ENCODE measurements at regions not wholly inside any gene's neighbourhood (a gene's known extent, or its start where the extent isn't known, plus 50 kb on each side); places are given as distances from the start of the nearest gene placed in this dataset.
"Not testable (repeated sequence)": the region's sequence is repeated elsewhere in the genome, so short reads cannot be mapped to it uniquely, and the experiment has no call there.

DNA sequence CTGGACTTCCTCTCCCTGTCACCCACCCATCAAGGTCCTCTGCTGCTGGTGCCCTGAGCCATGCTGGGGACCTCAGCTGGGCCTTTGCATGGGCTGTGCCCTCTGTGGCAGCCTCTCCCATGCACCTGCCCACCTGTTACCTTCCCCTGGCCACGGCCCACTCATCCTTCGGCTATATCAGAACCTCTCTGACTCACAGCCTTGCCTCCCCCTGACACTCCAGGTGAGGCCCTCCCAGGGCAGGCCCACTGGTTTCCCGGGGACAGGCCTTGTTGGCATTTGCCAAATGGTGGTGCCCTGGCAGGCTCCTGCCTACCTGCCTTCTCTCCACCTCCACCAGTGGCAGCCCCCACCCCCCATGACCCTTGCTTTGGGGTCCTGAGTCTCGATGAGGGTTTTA lies 73.7 kb upstream of the PRR5 start:
- no peak for DNase-seq

DNA sequence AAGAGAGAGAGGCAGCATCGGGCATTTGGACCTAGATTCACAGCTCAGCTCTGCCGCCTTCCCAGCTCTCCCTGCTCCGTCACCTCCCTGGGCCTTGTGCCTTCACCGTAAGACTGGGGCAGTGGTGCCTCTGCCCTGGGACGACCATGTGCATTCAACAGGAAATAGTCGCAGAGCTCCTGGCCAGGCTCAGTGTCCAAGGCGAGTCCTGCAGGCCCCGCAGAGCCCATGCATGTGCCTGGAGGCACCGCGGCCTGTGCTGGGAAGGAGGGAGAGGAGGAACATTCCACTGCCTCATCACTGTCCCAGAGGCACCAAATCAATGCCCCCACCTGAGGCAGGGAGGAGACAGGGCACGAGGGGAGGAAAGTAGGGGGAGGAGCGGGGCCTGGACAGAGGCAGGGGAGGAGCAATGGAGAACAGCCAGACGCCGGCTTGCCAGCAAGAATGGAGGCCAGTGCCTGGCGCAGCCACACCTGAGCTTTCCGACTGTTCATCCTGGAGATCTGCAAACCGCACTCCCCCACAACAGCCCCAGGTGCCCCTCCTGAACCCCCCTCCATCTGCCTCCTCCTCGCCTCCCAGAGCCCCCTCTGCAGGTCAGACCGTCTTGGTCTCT lies 74.4 kb upstream of the PRR5 start:
- no peak for DNase-seq

DNA sequence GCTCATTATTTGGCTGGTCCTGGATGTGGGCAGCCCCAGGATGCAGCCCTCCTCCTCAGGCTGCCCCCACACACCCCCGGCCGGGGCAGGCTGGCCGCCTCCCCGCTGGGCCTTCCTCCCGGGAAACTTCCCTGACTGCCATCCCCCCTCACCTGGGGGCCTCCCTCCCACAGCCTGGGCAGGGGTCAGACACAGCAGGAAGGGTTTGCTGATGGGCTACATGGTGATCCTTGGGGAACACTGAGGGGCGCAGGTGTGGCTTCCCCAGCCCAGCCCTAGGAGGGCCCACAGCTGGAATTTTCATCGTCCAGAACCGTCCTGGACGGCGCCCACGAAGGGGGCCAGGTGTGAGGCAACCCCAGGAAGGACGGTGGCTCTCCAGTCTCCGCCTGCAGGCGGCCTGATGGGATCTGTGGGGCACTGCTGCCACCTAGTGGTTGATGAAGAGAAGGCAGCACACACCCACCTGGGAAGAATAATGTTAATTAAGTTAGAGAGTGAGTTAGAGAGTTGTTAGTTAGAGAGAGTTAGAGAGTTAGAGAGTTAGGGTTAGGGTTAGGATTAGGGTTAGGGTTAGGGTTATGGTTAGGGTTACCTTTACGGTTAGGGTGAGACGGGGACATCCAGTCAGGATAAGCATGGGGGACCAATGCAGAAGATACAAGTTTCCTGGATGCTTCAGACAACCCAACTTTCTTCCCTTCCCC lies 75.9 kb upstream of the PRR5 start:
- DNase-seq = peak; percentile 42

DNA sequence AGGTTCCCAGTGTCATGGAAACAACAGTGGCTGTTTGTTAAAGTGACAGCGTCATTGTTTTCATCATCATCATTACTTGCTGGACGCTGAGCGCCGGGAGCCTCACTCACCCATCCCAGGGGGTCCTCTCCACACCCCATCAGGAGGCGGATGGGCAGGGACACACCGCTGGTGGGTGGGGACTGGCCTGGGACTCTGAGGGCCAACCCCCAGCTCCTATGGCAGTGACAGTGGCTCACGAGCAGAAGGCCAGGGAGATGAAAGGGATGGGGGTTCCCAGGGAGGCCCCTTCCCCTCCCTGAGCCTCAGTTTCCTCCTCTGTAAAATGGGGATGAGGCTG lies 76.6 kb upstream of the PRR5 start:
- DNase-seq = no peak

DNA sequence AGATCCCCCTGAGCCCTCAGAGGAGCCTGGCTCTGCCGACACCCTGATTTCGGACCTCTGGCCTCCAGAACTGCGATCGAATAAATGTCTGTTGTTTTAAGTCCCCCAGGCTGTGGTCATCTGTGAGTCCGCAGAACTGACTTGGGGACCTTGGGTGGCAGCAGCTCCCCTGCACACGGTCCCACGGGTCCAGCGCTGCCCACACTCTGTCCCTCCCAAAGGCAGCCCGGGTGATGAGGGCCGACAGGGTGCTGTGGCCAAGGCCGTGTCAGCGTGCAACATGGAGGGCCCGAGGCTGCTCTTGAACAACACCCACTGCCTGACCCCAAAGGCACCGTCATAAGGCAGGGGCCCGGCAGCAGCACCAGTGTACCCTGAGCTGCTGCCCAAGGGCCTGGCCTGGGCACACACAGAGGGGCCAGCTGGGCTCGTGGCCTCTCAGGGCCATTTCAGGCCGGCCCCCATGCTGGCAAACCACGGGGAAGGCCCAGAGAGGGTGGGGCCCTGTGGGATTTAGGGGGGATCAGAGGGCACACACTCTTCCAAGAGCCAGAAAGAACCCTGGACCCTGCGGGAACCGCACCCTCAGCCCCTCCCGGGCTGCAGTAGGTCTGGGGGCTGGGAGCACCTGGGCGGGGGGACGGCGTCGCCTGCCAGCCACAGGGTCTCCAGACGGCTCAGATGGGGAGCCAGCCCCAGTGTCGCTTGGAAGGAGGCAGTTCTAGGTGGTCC lies 77.1 kb upstream of the PRR5 start:
- no peak for DNase-seq

DNA sequence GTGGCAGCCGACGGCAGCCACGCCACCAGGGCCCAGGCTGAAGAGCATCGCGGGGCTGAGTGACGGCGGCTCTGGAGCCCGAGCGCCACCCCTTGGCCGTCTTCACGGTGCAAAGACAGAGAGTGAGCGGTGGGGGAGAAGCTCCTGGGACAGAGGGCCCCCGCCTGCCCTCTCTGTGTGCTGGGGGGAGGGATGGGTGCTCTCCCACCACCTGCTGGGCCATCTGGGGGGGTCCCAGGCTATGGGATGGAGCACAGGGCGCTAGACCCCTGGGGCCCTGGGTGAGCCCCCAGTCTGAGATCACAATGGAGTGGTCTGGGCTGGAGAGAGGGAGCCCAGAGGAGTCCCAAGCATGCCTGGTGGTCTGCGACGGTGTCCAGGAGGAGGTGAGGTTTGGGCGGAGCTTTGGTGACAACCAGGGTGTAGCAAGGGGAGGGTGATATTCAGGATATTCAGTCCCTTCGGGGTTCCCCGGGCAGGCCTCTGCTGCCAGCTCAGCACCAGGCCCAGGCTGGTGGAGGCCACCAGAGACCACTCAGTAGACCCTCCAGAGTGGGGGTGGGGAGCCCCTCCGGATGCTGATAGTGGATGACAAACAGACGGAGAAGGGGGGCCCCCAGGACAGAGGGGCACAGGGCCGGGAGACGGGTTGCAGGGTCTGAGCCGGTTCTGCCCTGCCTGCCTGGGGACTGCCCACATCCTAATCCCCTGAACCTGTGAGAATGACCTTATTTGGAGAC lies 78.1 kb upstream of the PRR5 start:
- no peak for DNase-seq

DNA sequence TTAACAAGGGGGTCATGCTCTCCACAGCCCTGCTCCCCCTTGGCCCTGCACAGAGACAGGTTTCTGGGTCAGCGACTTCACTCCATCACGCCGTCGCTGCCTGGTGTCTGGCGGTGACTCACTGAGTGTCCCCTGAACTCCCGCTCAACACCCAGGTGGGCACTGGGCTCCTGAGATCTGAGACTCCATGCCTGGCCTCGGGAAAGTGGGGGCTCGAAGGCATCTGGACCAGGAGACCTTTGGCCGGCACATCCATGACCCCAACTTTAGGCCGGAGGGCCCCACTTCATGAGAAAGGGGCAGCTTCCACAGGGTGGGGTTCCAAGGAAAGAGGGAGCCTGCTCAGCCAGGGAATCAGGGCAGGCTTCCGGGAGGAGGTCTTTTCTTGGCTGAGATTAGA lies 79.3 kb upstream of the PRR5 start:
- DNase-seq = no peak

DNA sequence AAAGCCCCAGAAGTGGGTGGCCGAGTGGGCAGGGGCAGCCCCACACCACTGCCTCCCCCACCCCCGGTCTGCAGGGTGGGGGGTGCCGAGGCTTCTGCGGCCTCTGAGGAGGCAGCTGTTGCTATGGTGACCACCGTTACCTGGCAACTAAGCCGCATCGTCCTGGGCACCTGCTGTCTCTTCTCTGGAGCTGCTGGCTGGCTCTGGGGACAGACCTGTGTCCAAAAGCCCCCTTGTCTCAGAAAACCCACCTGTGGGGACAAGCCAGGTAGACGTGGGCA lies 79.9 kb upstream of the PRR5 start:
- peak; percentile 57 for DNase-seq

DNA sequence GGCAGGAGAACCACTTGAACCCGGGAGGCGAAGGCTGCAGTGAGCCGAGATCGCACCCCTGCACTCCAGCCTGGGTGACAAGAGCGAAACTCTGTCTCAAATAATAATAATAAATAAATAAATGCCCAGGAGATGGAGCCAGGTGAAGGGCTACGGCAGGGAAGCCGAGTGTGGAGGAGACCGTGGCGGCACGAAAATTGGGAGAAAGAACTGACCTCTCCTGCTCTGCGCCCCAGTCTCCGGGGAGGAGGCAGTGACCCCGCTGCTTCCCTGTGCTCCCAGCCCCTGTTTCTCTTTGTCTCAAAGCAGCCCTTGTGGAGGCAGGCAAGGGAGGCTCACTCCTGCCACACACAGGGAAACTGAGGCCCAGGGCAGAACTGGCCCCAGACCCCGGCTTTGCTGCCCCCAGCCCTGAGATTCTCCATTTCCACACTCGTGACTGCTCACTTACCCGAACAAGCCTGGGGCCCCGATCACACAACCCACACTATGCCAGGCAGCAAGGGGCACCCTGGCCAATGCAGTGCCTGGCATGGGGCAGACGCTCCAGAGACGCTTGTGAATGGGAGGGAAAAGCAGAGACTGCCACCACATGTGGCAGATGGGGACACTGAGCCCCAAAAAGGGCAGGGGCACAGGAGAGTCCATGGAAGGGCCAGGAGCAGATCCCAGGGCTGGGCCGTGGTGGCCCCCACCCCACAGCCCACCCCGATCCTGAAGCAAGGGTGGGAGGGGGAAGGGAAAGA lies 80.4 kb upstream of the PRR5 start:
- no peak for DNase-seq

DNA sequence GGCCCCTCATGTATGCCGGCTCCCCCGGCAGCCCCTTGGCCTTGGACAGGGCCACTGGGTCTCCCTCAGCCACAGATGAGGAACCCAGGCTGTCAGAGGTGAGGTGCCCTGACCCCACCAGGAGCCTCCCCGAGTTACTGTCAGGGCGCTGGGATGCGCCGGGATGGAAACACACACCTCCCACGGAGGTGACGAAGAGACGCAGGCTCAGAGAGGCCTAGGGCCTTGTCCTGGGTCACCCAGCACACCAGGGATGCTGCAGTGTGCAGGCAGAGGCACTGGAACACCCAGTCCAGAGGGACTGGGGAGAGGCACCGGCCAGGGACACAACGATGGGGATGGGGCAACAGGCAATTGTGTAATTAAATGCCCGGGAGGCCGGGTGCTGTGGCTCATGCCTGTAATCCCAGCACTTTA lies 81.2 kb upstream of the PRR5 start:
- no peak for DNase-seq

DNA sequence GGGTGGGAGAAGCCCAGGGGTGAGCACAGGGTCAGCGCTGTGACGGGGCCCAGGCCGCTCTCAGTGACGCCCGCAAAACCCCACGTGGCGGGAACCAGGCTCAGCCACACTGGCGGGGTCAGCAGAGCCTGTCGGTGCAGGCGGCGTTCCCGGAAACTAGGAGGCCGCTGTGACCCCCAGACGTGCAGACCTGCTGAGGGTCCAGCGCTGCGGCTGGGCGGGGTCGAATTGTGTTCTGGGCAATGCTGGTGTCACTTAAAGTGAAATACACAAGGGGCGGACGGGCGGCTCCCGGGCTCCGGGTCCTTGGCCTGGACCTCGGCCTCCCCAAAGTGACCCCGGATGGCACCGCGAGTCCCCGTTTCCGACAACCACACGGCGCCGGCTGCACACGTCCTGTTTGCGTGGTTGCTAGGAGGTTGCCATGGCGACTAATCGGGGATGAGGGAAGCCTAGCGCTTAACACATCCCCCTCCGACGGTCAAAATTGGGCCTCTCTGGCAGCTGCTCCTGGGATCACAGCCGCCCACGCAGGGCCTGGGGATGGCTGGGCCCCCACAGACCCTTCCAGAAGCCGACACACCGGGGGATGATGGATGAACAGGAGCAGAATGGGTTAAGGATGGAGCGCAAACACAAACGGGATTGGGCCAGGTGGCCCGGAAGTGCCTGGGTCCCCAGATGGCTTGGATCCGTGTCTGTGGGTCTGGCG lies 81.7 kb upstream of the PRR5 start:
- peak; percentile 89 for DNase-seq

DNA sequence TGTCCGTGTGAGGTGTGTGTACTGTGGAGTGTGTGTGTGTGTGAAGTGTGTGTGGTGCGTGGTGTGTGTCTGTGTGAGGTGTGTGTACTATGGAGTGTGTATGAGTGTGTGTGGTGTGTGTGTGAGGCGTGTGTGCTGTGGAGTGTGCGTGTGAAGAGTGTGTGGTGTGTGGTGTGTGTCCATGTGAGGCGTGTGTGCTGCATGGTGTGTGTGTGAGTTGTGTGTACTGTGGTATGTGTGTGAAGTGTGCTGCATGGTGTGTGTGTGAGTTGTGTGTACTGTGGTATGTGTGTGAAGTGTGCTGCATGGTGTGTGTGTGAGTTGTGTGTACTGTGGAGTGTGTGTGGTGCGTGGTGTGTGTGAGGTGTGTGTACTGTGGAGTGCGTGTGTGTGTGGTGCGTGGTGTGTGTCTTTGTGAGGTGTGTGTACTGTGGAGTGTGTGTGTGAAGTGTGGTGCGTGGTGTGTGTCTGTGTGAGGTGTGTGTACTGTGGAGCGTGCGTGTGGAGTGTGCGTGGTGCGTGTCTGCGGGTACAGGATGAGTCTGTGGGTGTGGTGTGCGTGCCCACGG lies 82.4 kb upstream of the PRR5 start:
- not testable (repeated sequence) for DNase-seq

DNA sequence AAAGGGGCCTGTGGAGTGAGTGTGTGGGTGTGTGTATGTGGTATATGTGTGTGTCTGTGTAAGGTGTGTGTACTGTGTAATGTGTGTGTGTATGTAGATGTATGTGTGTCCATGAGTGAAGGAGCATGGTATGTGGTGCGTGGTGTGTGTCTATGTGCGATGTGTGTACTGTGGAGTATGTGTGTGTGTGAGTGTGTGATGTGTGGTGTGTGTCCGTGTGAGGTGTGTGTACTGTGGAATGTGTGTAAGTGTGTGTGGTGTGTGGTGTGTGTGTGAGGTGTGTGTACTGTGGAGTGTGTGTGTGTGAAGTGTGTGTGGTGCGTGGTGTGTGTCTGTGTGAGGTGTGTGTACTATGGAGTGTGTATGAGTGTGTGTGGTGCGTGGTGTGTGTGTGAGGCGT lies 83.1 kb upstream of the PRR5 start:
- not testable (repeated sequence) for DNase-seq

DNA sequence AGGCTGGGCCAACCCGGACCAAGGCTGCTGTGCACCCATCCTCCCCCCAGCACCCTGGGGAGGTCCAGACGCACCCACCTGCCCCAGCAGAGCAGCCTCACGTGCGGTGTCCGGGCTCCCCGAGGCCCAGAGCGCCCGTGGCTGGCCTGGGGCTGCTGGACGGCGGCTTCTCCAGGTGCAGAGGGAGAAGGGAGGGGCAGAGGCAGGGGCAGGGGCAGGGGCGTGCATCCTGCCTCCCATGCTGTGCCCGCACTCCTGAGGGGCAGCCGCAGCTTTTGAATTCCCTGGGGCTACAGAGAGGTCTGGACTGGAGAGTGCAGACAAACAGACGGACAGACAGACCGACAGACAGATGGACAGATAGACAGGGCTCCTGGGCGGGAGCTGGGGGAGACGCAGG lies 83.6 kb upstream of the PRR5 start:
- no peak for DNase-seq

DNA sequence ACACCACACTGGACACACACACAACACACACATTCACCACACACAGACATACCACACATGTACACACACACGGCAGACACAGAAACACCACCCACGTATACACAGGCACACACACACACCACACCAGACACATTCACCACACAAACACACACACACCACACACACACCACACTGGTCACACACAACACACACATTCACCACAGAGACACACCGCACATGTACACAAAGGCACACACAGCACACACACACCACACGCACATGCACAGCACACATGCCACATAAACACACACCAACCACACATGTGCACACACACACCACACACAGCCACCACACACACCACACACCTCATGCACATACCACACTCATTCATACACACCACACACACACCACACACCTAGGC lies 84.2 kb upstream of the PRR5 start:
- no peak for DNase-seq

DNA sequence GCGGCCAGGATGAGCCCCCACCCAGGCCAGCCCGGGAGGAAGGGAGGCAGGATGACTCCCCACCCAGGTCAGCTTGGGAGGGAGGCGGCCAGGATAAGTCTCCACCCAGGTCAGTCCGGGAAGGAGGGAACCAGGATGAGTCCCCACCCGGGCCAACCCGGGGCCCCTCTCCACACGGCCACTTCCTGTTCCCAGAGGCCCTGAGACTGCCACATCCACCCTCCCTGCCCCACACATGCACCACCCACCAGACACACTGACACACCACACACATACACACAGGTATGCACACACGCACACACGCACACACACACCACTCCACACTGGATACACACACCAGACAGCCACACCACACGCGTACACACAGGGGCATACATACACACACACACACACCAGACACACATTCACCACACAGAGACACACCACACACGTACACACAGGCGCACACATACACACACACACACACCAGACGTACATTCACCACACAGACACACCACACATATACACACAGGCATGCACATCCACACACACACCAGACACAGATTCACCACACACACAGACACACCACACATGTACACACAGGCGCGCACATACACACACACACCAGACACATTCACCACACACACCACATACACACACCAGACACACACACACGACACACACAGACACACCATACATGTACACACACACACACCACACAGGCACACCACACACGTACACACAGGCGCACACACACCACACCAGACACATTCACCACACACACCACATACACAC lies 84.9 kb upstream of the PRR5 start:
- no peak for DNase-seq

DNA sequence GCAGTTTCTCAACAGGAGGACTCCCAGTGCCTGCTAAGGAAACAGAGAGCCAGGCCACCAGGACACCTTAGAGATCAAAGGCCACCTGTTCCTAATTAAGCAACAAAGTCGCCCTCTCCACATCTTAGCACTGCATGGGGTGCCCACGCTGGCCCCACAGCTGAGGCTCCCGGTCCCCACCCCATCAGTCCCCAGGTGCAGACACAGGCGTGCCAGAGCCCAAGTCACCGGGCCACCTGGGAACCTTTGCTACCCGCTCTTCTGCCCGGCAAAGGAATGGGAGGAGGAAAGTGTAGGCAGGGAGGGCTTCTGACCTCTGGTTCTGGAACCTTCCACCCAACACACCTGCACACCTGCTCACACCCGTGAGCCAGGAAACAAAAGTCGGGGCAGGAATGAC lies 85.5 kb upstream of the PRR5 start:
- DNase-seq = no peak

DNA sequence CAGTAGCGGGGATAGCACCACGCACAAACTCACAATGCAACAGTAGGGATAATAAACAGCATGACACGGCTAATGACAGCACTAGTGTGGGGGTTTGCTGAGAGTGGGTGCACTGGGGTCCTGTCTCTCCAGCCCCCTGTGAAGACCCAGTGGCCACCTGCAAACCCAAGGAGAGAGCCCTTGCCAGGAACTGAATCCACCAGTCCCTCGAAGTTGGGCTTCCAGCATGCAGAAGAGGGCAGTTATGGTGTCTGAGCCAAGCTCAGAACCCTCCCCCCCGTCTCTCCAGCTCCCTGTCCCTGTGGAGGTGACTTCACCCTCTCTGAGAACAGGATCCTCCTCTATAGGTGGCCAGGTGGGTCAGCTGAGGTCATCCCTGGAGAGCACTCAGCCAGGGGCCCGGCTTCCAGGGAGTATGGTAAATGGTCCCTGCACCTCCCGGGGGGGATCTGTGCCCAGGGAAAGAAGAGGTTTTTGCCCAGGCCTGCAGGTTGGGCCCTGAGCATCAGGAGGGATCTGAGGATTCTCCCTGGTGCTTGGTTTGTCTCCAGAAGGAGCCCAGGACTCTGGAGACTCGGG lies 86.3 kb upstream of the PRR5 start:
- no peak for DNase-seq

DNA sequence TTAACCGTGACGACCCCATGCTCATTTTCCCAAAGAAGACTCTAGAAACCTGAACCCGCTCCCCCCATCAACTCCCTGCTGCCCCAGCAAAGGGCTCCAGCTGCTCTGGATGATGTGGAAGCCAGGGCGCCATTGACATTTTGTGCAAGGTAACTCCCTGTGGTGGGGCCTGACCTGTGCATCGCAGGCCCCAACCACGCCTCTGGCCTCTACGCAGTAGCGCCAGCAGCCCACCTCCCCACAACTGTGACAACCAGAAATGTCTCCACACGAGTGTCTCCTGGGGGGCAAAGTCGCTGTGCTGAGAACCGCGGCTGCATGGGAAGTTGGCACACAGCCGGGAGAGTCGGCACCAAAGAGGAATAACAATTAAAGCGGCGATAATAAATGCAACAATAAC lies 86.9 kb upstream of the PRR5 start:
- no peak for DNase-seq

DNA sequence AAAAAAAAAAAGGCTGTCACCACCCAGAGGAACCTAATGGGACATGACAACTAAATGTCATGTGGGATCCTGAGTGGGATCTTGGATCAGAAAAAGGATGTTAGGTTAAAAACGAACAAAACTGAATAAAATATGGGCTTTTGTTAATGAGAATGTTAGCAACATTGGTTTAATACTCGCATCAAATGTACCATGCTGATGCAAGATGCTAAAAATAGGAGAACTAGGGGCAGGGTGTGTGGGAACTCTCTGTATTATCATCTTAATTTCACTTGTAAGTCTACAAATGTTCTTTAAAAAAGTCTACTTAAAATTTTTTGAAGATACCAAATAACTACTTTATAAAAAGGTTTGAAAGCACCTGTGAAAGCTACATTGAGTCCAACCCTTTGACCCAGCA lies 88.8 kb upstream of the PRR5 start:
- DNase-seq = no peak

DNA sequence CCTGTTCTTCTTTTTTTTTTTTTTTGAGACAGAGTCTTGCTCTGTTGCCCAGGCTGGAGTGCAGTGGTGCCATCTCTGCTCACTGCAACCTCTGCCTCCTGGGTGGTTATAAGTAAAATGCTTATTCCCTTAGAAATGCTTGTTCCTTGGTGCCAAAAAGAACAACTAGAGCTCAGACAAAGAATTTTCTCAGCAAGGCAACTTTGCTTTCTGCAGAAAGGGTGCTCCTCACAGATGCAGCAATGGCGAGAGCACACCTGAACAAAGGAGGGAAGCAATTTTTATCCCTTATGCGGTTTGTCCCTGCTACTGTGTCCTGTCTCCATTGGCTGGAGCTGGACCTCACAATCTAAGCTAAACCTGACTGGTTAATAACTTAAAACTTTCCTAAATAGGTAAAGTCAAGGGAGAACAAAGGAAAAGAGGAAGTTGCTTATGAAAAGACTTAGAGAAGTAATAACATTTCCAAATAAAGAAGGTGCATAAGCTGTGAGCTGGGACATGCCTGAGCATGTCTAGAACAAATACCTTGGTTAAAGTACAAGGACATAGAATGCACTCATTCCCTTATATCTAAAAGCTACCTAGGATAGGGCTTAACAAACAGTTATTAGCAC lies 90.0 kb upstream of the PRR5 start:
- no peak for DNase-seq

Data from NCI-H2171 (cell line).